ENCODE measurements at regions not wholly inside any gene's neighbourhood (a gene's known extent, or its start where the extent isn't known, plus 50 kb on each side); places are given as distances from the start of the nearest gene placed in this dataset.

- H3K4me3 ChIP-seq (ENCODE audit: low read length): no peak overlapping the region
- no peak for TF ChIP-seq CTCF (conservative IDR thresholded peaks at IDR 0.05; ENCODE audit: low read length)
- no peak for DNase-seq (ENCODE audit: low read depth)
Observed at GRCh38 chr2:790634-791245, 113.5 kb upstream of the TMEM18 start.

- no peak overlapping the region for H3K4me3 ChIP-seq (ENCODE audit: low read length)
- no peak for DNase-seq (ENCODE audit: low read depth)
- TF ChIP-seq CTCF (conservative IDR thresholded peaks at IDR 0.05; ENCODE audit: low read length): no peak
Observed at GRCh38 chr2:790081-790480, 112.9 kb upstream of the TMEM18 start.

- no peak overlapping the region for H3K4me3 ChIP-seq (ENCODE audit: low read length)
- no peak for TF ChIP-seq CTCF (conservative IDR thresholded peaks at IDR 0.05; ENCODE audit: low read length)
- no peak for DNase-seq (ENCODE audit: low read depth)
Observed at GRCh38 chr2:789529-789928, 112.3 kb upstream of the TMEM18 start.

- DNase-seq (ENCODE audit: low read depth): no peak
- no peak for TF ChIP-seq CTCF (conservative IDR thresholded peaks at IDR 0.05; ENCODE audit: low read length)
Observed at GRCh38 chr2:788227-789032, 111.2 kb upstream of the TMEM18 start.

GRCh38 chr2:784753-785152 lies 107.5 kb upstream of the TMEM18 start:
- DNase-seq (ENCODE audit: low read depth): no peak
- H3K4me3 ChIP-seq (ENCODE audit: low read length): no peak overlapping the region
- no peak for TF ChIP-seq CTCF (conservative IDR thresholded peaks at IDR 0.05; ENCODE audit: low read length)

More at GRCh38 chr2:788227-789032, 111.2 kb upstream of the TMEM18 start:
- no peak overlapping the region for H3K4me3 ChIP-seq (ENCODE audit: low read length)

GRCh38 chr2:780581-780980 lies 103.4 kb upstream of the TMEM18 start:
- DNase-seq (ENCODE audit: low read depth): no peak
- TF ChIP-seq CTCF (conservative IDR thresholded peaks at IDR 0.05; ENCODE audit: low read length): no peak
- H3K4me3 ChIP-seq (ENCODE audit: low read length): no peak overlapping the region

- no peak for TF ChIP-seq CTCF (conservative IDR thresholded peaks at IDR 0.05; ENCODE audit: low read length)
- no peak for DNase-seq (ENCODE audit: low read depth)
- H3K4me3 ChIP-seq (ENCODE audit: low read length): no peak overlapping the region
Observed at GRCh38 chr2:780002-780401, 102.8 kb upstream of the TMEM18 start.
